ENCODE measurements at regions not wholly inside any gene's neighbourhood (a gene's known extent, or its start where the extent isn't known, plus 50 kb on each side); places are given as distances from the start of the nearest gene placed in this dataset.

GRCh38 chr15:61398310-61398709 is 169.2 kb upstream of the RORA start:
- Histone ChIP-seq H3K4me1 (no peaks in the 10 kb centered on the region), H3K9me3 (no peaks in the 10 kb centered on the region), H3K27me3 (no peaks in the 10 kb centered on the region), H3K36me3 (no peaks in the 10 kb centered on the region), H3K4me3 (ENCODE audit: low read depth, low read length) (no peak overlapping the region)
- no peak for TF ChIP-seq CTCF (IDR thresholded peaks at IDR 0.05; ENCODE audit: low read depth, low read length)
- DNase-seq: no peak

- DNase-seq: no peak
- H3K27me3 ChIP-seq: no peaks in the 10 kb centered on the region
- H3K36me3 ChIP-seq: no peaks in the 10 kb centered on the region
- H3K9me3 ChIP-seq: no peaks in the 10 kb centered on the region
- TF ChIP-seq CTCF (IDR thresholded peaks at IDR 0.05; ENCODE audit: low read depth, low read length): no peak
- H3K4me3 ChIP-seq (ENCODE audit: low read depth, low read length): no peak overlapping the region
- H3K4me1 ChIP-seq: no peaks in the 10 kb centered on the region
Measured at GRCh38 chr15:61396235-61396919, 167.3 kb upstream of the RORA start.

GRCh38 chr15:61393949-61394348 is 164.8 kb upstream of the RORA start:
- Histone ChIP-seq H3K27me3 (no peaks in the 10 kb centered on the region), H3K36me3 (no peaks in the 10 kb centered on the region), H3K9me3 (no peaks in the 10 kb centered on the region), H3K4me3 (ENCODE audit: low read depth, low read length) (no peak overlapping the region), H3K4me1 (no peaks in the 10 kb centered on the region)
- TF ChIP-seq CTCF (IDR thresholded peaks at IDR 0.05; ENCODE audit: low read depth, low read length): no peak
- DNase-seq: no peak

GRCh38 chr15:61393524-61393923 is 164.4 kb upstream of the RORA start:
- no peak for DNase-seq
- Histone ChIP-seq H3K27me3 (no peaks in the 10 kb centered on the region), H3K9me3 (no peaks in the 10 kb centered on the region), H3K36me3 (no peaks in the 10 kb centered on the region), H3K4me3 (ENCODE audit: low read depth, low read length) (no peak overlapping the region), H3K4me1 (no peaks in the 10 kb centered on the region)
- TF ChIP-seq CTCF (IDR thresholded peaks at IDR 0.05; ENCODE audit: low read depth, low read length): no peak

GRCh38 chr15:61390138-61390537 is 161.0 kb upstream of the RORA start:
- DNase-seq: no peak
- no peaks in the 10 kb centered on the region for H3K36me3 ChIP-seq
- H3K27me3 ChIP-seq: no peaks in the 10 kb centered on the region
- H3K4me1 ChIP-seq: no peaks in the 10 kb centered on the region
- TF ChIP-seq CTCF (IDR thresholded peaks at IDR 0.05; ENCODE audit: low read depth, low read length): no peak
- no peak overlapping the region for H3K4me3 ChIP-seq (ENCODE audit: low read depth, low read length)
- H3K9me3 ChIP-seq: no peaks in the 10 kb centered on the region

- Histone ChIP-seq H3K4me1 (no peaks in the 10 kb centered on the region), H3K36me3 (no peaks in the 10 kb centered on the region), H3K4me3 (ENCODE audit: low read depth, low read length) (no peak overlapping the region), H3K9me3 (no peaks in the 10 kb centered on the region), H3K27me3 (no peaks in the 10 kb centered on the region)
- no peak for TF ChIP-seq CTCF (IDR thresholded peaks at IDR 0.05; ENCODE audit: low read depth, low read length)
- DNase-seq: no peak
Measured at GRCh38 chr15:61389334-61390028, 160.4 kb upstream of the RORA start.

All from BE2C (cell line).